Subcutaneous abdominal adipose tissue (tissue), 5 donors: ENCODE measurements at regions not wholly inside any gene's neighbourhood (a gene's known extent, or its start where the extent isn't known, plus 50 kb on each side); places are given as distances from the start of the nearest gene placed in this dataset.

Experiments
- H3K27ac ChIP-seq: one replicate; pipeline ENCODE4 v1.7.0; 2013; ENCODE audit warnings: low read depth, mild to moderate bottlenecking, inconsistent platforms, low read length, moderate library complexity
- H3K27me3 ChIP-seq, 5 donors: one replicate each; pipeline ENCODE4 v1.7.0; 2013; ENCODE audit warnings: low read length in 5 of 5, inconsistent platforms in 1 of 5; ENCODE audit not compliant: control insufficient read depth in 5 of 5, insufficient read depth in 4 of 5
- H3K36me3 ChIP-seq, 5 donors: one replicate each; pipeline ENCODE4 v1.7.0; 2013; ENCODE audit warnings: low read length in 5 of 5; ENCODE audit not compliant: control insufficient read depth in 5 of 5, insufficient read depth in 5 of 5
- H3K4me1 ChIP-seq, 5 donors: one replicate each; pipeline ENCODE4 v1.7.0; 2013; ENCODE audit warnings: low read length in 5 of 5, mild to moderate bottlenecking in 3 of 5, moderate library complexity in 1 of 5; ENCODE audit not compliant: control insufficient read depth in 5 of 5, insufficient read depth in 5 of 5
- H3K4me3 ChIP-seq, 5 donors: one replicate each; pipeline ENCODE4 v1.7.0; 2013; ENCODE audit warnings: low read length in 5 of 5, low read depth in 1 of 5
- H3K9ac ChIP-seq, 5 donors: one replicate each; pipeline ENCODE4 v1.7.0; 2013; ENCODE audit warnings: low read length in 5 of 5, mild to moderate bottlenecking in 4 of 5, moderate library complexity in 3 of 5
- H3K9me3 ChIP-seq, 5 donors: one replicate each; pipeline ENCODE4 v1.7.0; 2013; ENCODE audit warnings: low read length in 5 of 5; ENCODE audit not compliant: control insufficient read depth in 5 of 5
- donor health status: healthy.
- donor health status: healthy.
- donor health status: healthy.
- donor health status: healthy.
- donor health status: healthy.

- no peak overlapping the region for H3K9ac ChIP-seq
- no peaks in the 10 kb centered on the region for H3K9me3 ChIP-seq
- no peak overlapping the region for H3K27ac ChIP-seq
- H3K4me1 ChIP-seq, result no peaks in the 10 kb centered on the region
- H3K27me3 ChIP-seq, result no peaks in the 10 kb centered on the region
- no peaks in the 10 kb centered on the region for H3K36me3 ChIP-seq
- no peak overlapping the region for H3K4me3 ChIP-seq
Observed at GRCh38 chr2:155364766-155365165, 666.3 kb downstream of the KCNJ3 start.

- no peaks in the 10 kb centered on the region for H3K27me3 ChIP-seq
- no peak overlapping the region for H3K4me3 ChIP-seq
- H3K36me3 ChIP-seq, result no peaks in the 10 kb centered on the region
- H3K9me3 ChIP-seq, result peaks cover 0 to 5% (median 4%) of the 10 kb centered on the region in 5 donors
- H3K27ac ChIP-seq, result no peak overlapping the region
- H3K9ac ChIP-seq, result no peak overlapping the region
- no peaks in the 10 kb centered on the region for H3K4me1 ChIP-seq
Observed at GRCh38 chr2:155363349-155363888, 664.9 kb downstream of the KCNJ3 start.

- Histone ChIP-seq H3K4me1 (no peaks in the 10 kb centered on the region), H3K9me3 (peaks cover 0 to 11% (median 5%) of the 10 kb centered on the region in 5 donors), H3K27ac (no peak overlapping the region), H3K27me3 (no peaks in the 10 kb centered on the region), H3K9ac (no peak overlapping the region), H3K36me3 (no peaks in the 10 kb centered on the region), H3K4me3 (no peak overlapping the region)
Observed at GRCh38 chr2:155357172-155357571, 658.7 kb downstream of the KCNJ3 start.

- Histone ChIP-seq H3K9me3 (peaks cover 0 to 11% (median 5%) of the 10 kb centered on the region in 5 donors), H3K4me3 (no peak overlapping the region), H3K4me1 (no peaks in the 10 kb centered on the region), H3K9ac (no peak overlapping the region), H3K27me3 (no peaks in the 10 kb centered on the region), H3K36me3 (no peaks in the 10 kb centered on the region), H3K27ac (no peak overlapping the region)
Observed at GRCh38 chr2:155356250-155356649, 657.8 kb downstream of the KCNJ3 start.

GRCh38 chr2:155350783-155351580, 652.5 kb downstream of the KCNJ3 start:
- H3K27me3 ChIP-seq, result no peaks in the 10 kb centered on the region
- no peaks in the 10 kb centered on the region for H3K36me3 ChIP-seq
- H3K9ac ChIP-seq, result no peak overlapping the region
- H3K4me3 ChIP-seq, result no peak overlapping the region
- H3K9me3 ChIP-seq, result no peaks in the 10 kb centered on the region
- no peaks in the 10 kb centered on the region for H3K4me1 ChIP-seq
- H3K27ac ChIP-seq, result no peak overlapping the region

- Histone ChIP-seq H3K4me3 (no peak overlapping the region), H3K27ac (no peak overlapping the region), H3K9me3 (no peaks in the 10 kb centered on the region), H3K27me3 (no peaks in the 10 kb centered on the region), H3K4me1 (no peaks in the 10 kb centered on the region), H3K36me3 (no peaks in the 10 kb centered on the region), H3K9ac (no peak overlapping the region)
Observed at GRCh38 chr2:155332016-155332415, 633.5 kb downstream of the KCNJ3 start.

- H3K9ac ChIP-seq, result no peak overlapping the region
- H3K27me3 ChIP-seq, result no peaks in the 10 kb centered on the region
- H3K27ac ChIP-seq, result no peak overlapping the region
Observed at GRCh38 chr2:155320236-155320635, 621.7 kb downstream of the KCNJ3 start.

GRCh38 chr2:155318710-155319109, 620.2 kb downstream of the KCNJ3 start:
- H3K27me3 ChIP-seq, result no peaks in the 10 kb centered on the region
- no peaks in the 10 kb centered on the region for H3K4me1 ChIP-seq
- no peak overlapping the region for H3K9ac ChIP-seq
- no peaks in the 10 kb centered on the region for H3K9me3 ChIP-seq
- H3K36me3 ChIP-seq, result no peaks in the 10 kb centered on the region
- no peak overlapping the region for H3K4me3 ChIP-seq
- no peak overlapping the region for H3K27ac ChIP-seq

More at GRCh38 chr2:155320236-155320635, 621.7 kb downstream of the KCNJ3 start:
- H3K36me3 ChIP-seq, result no peaks in the 10 kb centered on the region
- H3K9me3 ChIP-seq, result no peaks in the 10 kb centered on the region
- H3K4me1 ChIP-seq, result no peaks in the 10 kb centered on the region
- H3K4me3 ChIP-seq, result no peak overlapping the region

- H3K4me3 ChIP-seq, result no peak overlapping the region
- H3K27me3 ChIP-seq, result no peaks in the 10 kb centered on the region
- no peaks in the 10 kb centered on the region for H3K4me1 ChIP-seq
- H3K9ac ChIP-seq, result no peak overlapping the region
- no peaks in the 10 kb centered on the region for H3K9me3 ChIP-seq
- H3K36me3 ChIP-seq, result no peaks in the 10 kb centered on the region
- H3K27ac ChIP-seq, result no peak overlapping the region
Observed at GRCh38 chr2:155315768-155316167, 617.3 kb downstream of the KCNJ3 start.

- Histone ChIP-seq H3K4me1 (no peaks in the 10 kb centered on the region), H3K4me3 (no peak overlapping the region), H3K9me3 (no peaks in the 10 kb centered on the region), H3K9ac (no peak overlapping the region), H3K36me3 (no peaks in the 10 kb centered on the region), H3K27me3 (no peaks in the 10 kb centered on the region), H3K27ac (no peak overlapping the region)
Observed at GRCh38 chr2:155310589-155310988, 612.1 kb downstream of the KCNJ3 start.
